ENCODE measurements at regions not wholly inside any gene's neighbourhood (a gene's known extent, or its start where the extent isn't known, plus 50 kb on each side); places are given as distances from the start of the nearest gene placed in this dataset.

- no peak overlapping the region for H3K27ac Mint-ChIP-seq
- intact Hi-C loops (cut with micrococcal nuclease), result no loop called here
- H3K36me3 Mint-ChIP-seq (ENCODE audit: low read depth), result no peaks in the 10 kb centered on the region
- no peak overlapping the region for H3K4me3 Mint-ChIP-seq
- CTCF ChIA-PET, result no interaction called here
- no peaks in the 10 kb centered on the region for H3K27me3 Mint-ChIP-seq (ENCODE audit: low read depth)
- no peaks in the 10 kb centered on the region for H3K4me1 Mint-ChIP-seq (ENCODE audit: low read depth)
- no peaks in the 10 kb centered on the region for H3K9me3 Mint-ChIP-seq
- DNase-seq, result no peak
These were observed 360.2 kb downstream of the NR2F2 start for GRCh38 chr15:96690733-96691132.

- no peaks in the 10 kb centered on the region for H3K4me1 Mint-ChIP-seq (ENCODE audit: low read depth)
- intact Hi-C loops (cut with micrococcal nuclease), result no loop called here
- H3K27ac Mint-ChIP-seq, result no peak overlapping the region
- CTCF ChIA-PET, result no interaction called here
- DNase-seq, result no peak
- no peaks in the 10 kb centered on the region for H3K27me3 Mint-ChIP-seq (ENCODE audit: low read depth)
- H3K4me3 Mint-ChIP-seq, result no peak overlapping the region
- H3K9me3 Mint-ChIP-seq, result no peaks in the 10 kb centered on the region
- no peaks in the 10 kb centered on the region for H3K36me3 Mint-ChIP-seq (ENCODE audit: low read depth)
These were observed 362.3 kb downstream of the NR2F2 start for GRCh38 chr15:96692826-96693225.

- intact Hi-C loops (cut with micrococcal nuclease), result no loop called here
- H3K36me3 Mint-ChIP-seq (ENCODE audit: low read depth), result no peaks in the 10 kb centered on the region
- H3K9me3 Mint-ChIP-seq, result no peaks in the 10 kb centered on the region
- no peak overlapping the region for H3K4me3 Mint-ChIP-seq
- CTCF ChIA-PET, result no interaction called here
- no peak for DNase-seq
- no peaks in the 10 kb centered on the region for H3K4me1 Mint-ChIP-seq (ENCODE audit: low read depth)
- no peak overlapping the region for H3K27ac Mint-ChIP-seq
- H3K27me3 Mint-ChIP-seq (ENCODE audit: low read depth), result no peaks in the 10 kb centered on the region
These were observed 363.0 kb downstream of the NR2F2 start for GRCh38 chr15:96693515-96693914.

GRCh38 chr15:96693990-96694517 is 363.6 kb downstream of the NR2F2 start:
- H3K36me3 Mint-ChIP-seq (ENCODE audit: low read depth), result no peaks in the 10 kb centered on the region
- H3K4me3 Mint-ChIP-seq, result no peak overlapping the region
- no peak overlapping the region for H3K27ac Mint-ChIP-seq
- H3K4me1 Mint-ChIP-seq (ENCODE audit: low read depth), result no peaks in the 10 kb centered on the region
- no peaks in the 10 kb centered on the region for H3K9me3 Mint-ChIP-seq
- CTCF ChIA-PET, result no interaction called here
- intact Hi-C loops (cut with micrococcal nuclease), result no loop called here
- DNase-seq, result no peak
- H3K27me3 Mint-ChIP-seq (ENCODE audit: low read depth), result no peaks in the 10 kb centered on the region

- DNase-seq, result no peak
- Mint-ChIP-seq H3K27ac (no peak overlapping the region), H3K4me3 (no peak overlapping the region), H3K36me3 (ENCODE audit: low read depth) (no peaks in the 10 kb centered on the region), H3K4me1 (ENCODE audit: low read depth) (no peaks in the 10 kb centered on the region), H3K27me3 (ENCODE audit: low read depth) (no peaks in the 10 kb centered on the region), H3K9me3 (no peaks in the 10 kb centered on the region)
- CTCF ChIA-PET, result interaction anchor here (0.6 kb wide), 1 partner anchor 13 kb away, joined by 3 read pairs; no protein-coding TSS in a partner anchor
- intact Hi-C loops (cut with micrococcal nuclease), result no loop called here
These were observed 364.9 kb downstream of the NR2F2 start for GRCh38 chr15:96695426-96695825.

- Mint-ChIP-seq H3K36me3 (ENCODE audit: low read depth) (no peaks in the 10 kb centered on the region), H3K27me3 (ENCODE audit: low read depth) (peaks cover 18% of the 10 kb centered on the region), H3K27ac (no peak overlapping the region), H3K4me1 (ENCODE audit: low read depth) (no peaks in the 10 kb centered on the region), H3K4me3 (no peak overlapping the region), H3K9me3 (no peaks in the 10 kb centered on the region)
- CTCF ChIA-PET, result no interaction called here
- intact Hi-C loops (cut with micrococcal nuclease), result no loop called here
- DNase-seq, result no peak
These were observed 369.4 kb downstream of the NR2F2 start for GRCh38 chr15:96699871-96700401.

GRCh38 chr15:96700555-96700954 is 370.1 kb downstream of the NR2F2 start:
- DNase-seq, result no peak
- intact Hi-C loops (cut with micrococcal nuclease), result no loop called here
- Mint-ChIP-seq H3K36me3 (ENCODE audit: low read depth) (no peaks in the 10 kb centered on the region), H3K4me3 (no peak overlapping the region), H3K27me3 (ENCODE audit: low read depth) (peaks cover 18% of the 10 kb centered on the region), H3K4me1 (ENCODE audit: low read depth) (no peaks in the 10 kb centered on the region), H3K9me3 (no peaks in the 10 kb centered on the region), H3K27ac (no peak overlapping the region)
- CTCF ChIA-PET, result no interaction called here

GRCh38 chr15:96701443-96701842 is 370.9 kb downstream of the NR2F2 start:
- H3K27me3 Mint-ChIP-seq (ENCODE audit: low read depth), result peaks cover 18% of the 10 kb centered on the region
- intact Hi-C loops (cut with micrococcal nuclease), result no loop called here
- H3K4me3 Mint-ChIP-seq, result no peak overlapping the region
- no peak for DNase-seq
- no peaks in the 10 kb centered on the region for H3K9me3 Mint-ChIP-seq
- H3K27ac Mint-ChIP-seq, result no peak overlapping the region
- H3K4me1 Mint-ChIP-seq (ENCODE audit: low read depth), result no peaks in the 10 kb centered on the region
- CTCF ChIA-PET, result no interaction called here
- no peaks in the 10 kb centered on the region for H3K36me3 Mint-ChIP-seq (ENCODE audit: low read depth)

- intact Hi-C loops (cut with micrococcal nuclease), result no loop called here
- Mint-ChIP-seq H3K27me3 (ENCODE audit: low read depth) (peaks cover 18% of the 10 kb centered on the region), H3K9me3 (no peaks in the 10 kb centered on the region), H3K4me3 (no peak overlapping the region), H3K36me3 (ENCODE audit: low read depth) (no peaks in the 10 kb centered on the region), H3K27ac (no peak overlapping the region), H3K4me1 (ENCODE audit: low read depth) (no peaks in the 10 kb centered on the region)
- CTCF ChIA-PET, result interaction anchor here (0.9 kb wide), 1 partner anchor 375 kb away, joined by 3 read pairs; no protein-coding TSS in a partner anchor
- DNase-seq, result no peak
These were observed 371.4 kb downstream of the NR2F2 start for GRCh38 chr15:96701877-96702276.

- DNase-seq, result no peak
- Mint-ChIP-seq H3K9me3 (no peaks in the 10 kb centered on the region), H3K27me3 (ENCODE audit: low read depth) (peaks cover 18% of the 10 kb centered on the region), H3K4me1 (ENCODE audit: low read depth) (no peaks in the 10 kb centered on the region), H3K36me3 (ENCODE audit: low read depth) (no peaks in the 10 kb centered on the region), H3K27ac (no peak overlapping the region), H3K4me3 (no peak overlapping the region)
- intact Hi-C loops (cut with micrococcal nuclease), result no loop called here
- CTCF ChIA-PET, result interaction anchor here (0.9 kb wide), 1 partner anchor 375 kb away, joined by 3 read pairs; no protein-coding TSS in a partner anchor
These were observed 372.1 kb downstream of the NR2F2 start for GRCh38 chr15:96702589-96702988.

GRCh38 chr15:96703091-96703490 is 372.6 kb downstream of the NR2F2 start:
- Mint-ChIP-seq H3K27ac (no peak overlapping the region), H3K9me3 (no peaks in the 10 kb centered on the region), H3K27me3 (ENCODE audit: low read depth) (peaks cover 18% of the 10 kb centered on the region), H3K36me3 (ENCODE audit: low read depth) (no peaks in the 10 kb centered on the region), H3K4me3 (no peak overlapping the region), H3K4me1 (ENCODE audit: low read depth) (no peaks in the 10 kb centered on the region)
- DNase-seq, result no peak
- intact Hi-C loops (cut with micrococcal nuclease), result no loop called here
- CTCF ChIA-PET, result no interaction called here

GRCh38 chr15:96703794-96704550 is 373.5 kb downstream of the NR2F2 start:
- no peaks in the 10 kb centered on the region for H3K9me3 Mint-ChIP-seq
- no peaks in the 10 kb centered on the region for H3K36me3 Mint-ChIP-seq (ENCODE audit: low read depth)
- no peak for DNase-seq
- peaks cover 18% of the 10 kb centered on the region for H3K27me3 Mint-ChIP-seq (ENCODE audit: low read depth)
- H3K4me1 Mint-ChIP-seq (ENCODE audit: low read depth), result no peaks in the 10 kb centered on the region
- CTCF ChIA-PET, result no interaction called here
- intact Hi-C loops (cut with micrococcal nuclease), result no loop called here
- H3K27ac Mint-ChIP-seq, result no peak overlapping the region
- no peak overlapping the region for H3K4me3 Mint-ChIP-seq

- intact Hi-C loops (cut with micrococcal nuclease), result no loop called here
- H3K4me1 Mint-ChIP-seq (ENCODE audit: low read depth), result no peaks in the 10 kb centered on the region
These were observed 385.6 kb downstream of the NR2F2 start for GRCh38 chr15:96716075-96716474.

More at GRCh38 chr15:96716075-96716474, 385.6 kb downstream of the NR2F2 start:
- H3K36me3 Mint-ChIP-seq (ENCODE audit: low read depth), result no peaks in the 10 kb centered on the region
- no peak overlapping the region for H3K4me3 Mint-ChIP-seq
- peaks cover 8% of the 10 kb centered on the region for H3K27me3 Mint-ChIP-seq (ENCODE audit: low read depth)
- CTCF ChIA-PET, result no interaction called here
- H3K9me3 Mint-ChIP-seq, result no peaks in the 10 kb centered on the region
- no peak for DNase-seq
- H3K27ac Mint-ChIP-seq, result no peak overlapping the region

Data from activated naive CD4-positive, alpha-beta T cell treated with anti-CD3 and anti-CD28 coated beads for 36 hours (primary cell).